NB4 (cell line): ENCODE measurements at regions not wholly inside any gene's neighbourhood (a gene's known extent, or its start where the extent isn't known, plus 50 kb on each side); places are given as distances from the start of the nearest gene placed in this dataset.
"Not testable (repeated sequence)": the region's sequence is repeated elsewhere in the genome, so short reads cannot be mapped to it uniquely, and the experiment has no call there.

ENCODE experiments used
- MYC ChIP-seq: IDR thresholded peaks from 2 replicates; pipeline ENCODE4 v1.6.1; 2011; ENCODE audit warnings: low read depth, low read length
- POLR2A ChIP-seq: IDR thresholded peaks from 2 replicates; pipeline ENCODE4 v1.6.1; 2011; ENCODE audit warnings: mild to moderate bottlenecking; ENCODE audit not compliant: insufficient read length; ENCODE audit errors: extremely low read depth
- TF ChIP-seq, protein P1 (sequence below): IDR thresholded peaks from one replicate; pipeline ENCODE4 v1.5.1; 2012; ENCODE audit warnings: low read depth, low read length

DNA sequence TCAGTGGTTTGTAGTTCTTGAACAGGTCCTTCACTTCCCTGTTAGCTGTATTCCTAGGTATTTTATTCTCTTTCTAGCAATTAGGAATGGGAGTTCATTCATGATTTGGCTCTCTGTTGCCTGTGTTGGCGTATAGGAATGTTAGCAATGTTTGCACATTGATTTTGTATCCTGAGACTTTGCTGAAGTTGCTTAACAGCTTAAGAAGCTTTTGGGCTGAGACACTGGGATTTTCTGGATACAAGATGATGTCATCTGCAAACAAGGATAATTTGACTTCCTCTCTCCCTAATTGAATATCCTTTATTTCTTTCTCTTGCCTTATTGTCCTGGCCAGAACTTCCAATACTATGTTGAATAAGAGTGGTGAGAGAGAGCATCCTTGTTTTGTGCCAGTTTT lies 121.8 kb upstream of the RASA1 start:
- TF ChIP-seq, protein P1, sequence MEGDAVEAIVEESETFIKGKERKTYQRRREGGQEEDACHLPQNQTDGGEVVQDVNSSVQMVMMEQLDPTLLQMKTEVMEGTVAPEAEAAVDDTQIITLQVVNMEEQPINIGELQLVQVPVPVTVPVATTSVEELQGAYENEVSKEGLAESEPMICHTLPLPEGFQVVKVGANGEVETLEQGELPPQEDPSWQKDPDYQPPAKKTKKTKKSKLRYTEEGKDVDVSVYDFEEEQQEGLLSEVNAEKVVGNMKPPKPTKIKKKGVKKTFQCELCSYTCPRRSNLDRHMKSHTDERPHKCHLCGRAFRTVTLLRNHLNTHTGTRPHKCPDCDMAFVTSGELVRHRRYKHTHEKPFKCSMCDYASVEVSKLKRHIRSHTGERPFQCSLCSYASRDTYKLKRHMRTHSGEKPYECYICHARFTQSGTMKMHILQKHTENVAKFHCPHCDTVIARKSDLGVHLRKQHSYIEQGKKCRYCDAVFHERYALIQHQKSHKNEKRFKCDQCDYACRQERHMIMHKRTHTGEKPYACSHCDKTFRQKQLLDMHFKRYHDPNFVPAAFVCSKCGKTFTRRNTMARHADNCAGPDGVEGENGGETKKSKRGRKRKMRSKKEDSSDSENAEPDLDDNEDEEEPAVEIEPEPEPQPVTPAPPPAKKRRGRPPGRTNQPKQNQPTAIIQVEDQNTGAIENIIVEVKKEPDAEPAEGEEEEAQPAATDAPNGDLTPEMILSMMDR: not testable (repeated sequence)
- not testable (repeated sequence) for TF ChIP-seq POLR2A, MYC
